HUES48 (cell line): ENCODE measurements at regions not wholly inside any gene's neighbourhood (a gene's known extent, or its start where the extent isn't known, plus 50 kb on each side); places are given as distances from the start of the nearest gene placed in this dataset.

ENCODE experiments used
- H3K27ac ChIP-seq: one replicate; pipeline ENCODE4 v1.7.0; 2013; ENCODE audit warnings: low read depth, low read length, inconsistent platforms
- H3K27me3 ChIP-seq: 2 replicates; pipeline ENCODE4 v1.6.1; 2013; ENCODE audit warnings: mild to moderate bottlenecking, low read length; ENCODE audit not compliant: control insufficient read depth, insufficient read depth
- H3K36me3 ChIP-seq: 2 replicates; pipeline ENCODE4 v1.6.1; 2013; ENCODE audit warnings: low read length; ENCODE audit not compliant: control insufficient read depth, insufficient read depth
- H3K4me1 ChIP-seq: 2 replicates; pipeline ENCODE4 v1.6.1; 2013; ENCODE audit warnings: mild to moderate bottlenecking, low read length; ENCODE audit not compliant: control insufficient read depth, insufficient read depth
- H3K4me3 ChIP-seq: 2 replicates; pipeline ENCODE4 v1.5.1; 2013; ENCODE audit warnings: mild to moderate bottlenecking, low read depth, low read length
- H3K9ac ChIP-seq: 2 replicates; pipeline ENCODE4 v1.6.1; 2013; ENCODE audit warnings: mild to moderate bottlenecking, low read depth, low read length, moderate library complexity
- H3K9me3 ChIP-seq: 2 replicates; pipeline ENCODE4 v1.6.1; 2013; ENCODE audit warnings: low read length; ENCODE audit not compliant: control insufficient read depth, insufficient read depth

DNA sequence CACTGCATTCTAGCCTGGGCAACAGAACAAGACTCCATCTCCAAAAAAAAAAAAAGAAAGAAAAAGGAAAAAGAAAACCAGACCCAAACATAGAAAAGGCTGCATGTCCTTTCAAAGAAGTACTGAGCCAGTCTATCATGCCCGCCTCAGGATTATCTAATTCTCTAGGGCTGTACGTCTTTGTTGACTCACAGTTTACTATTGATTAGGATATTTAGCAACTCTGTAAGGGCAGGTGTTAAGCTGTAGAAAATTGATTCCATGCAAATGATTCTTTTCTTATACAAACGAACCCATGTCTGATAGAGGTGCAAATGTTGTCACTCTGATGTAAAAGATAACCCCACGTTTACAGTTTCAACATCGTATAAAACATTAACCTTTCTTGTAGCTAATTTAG, 209.0 kb downstream of the TTLL2 start:
- H3K4me3 ChIP-seq = no peak overlapping the region
- peaks cover 30% of the 10 kb centered on the region for H3K27me3 ChIP-seq

DNA sequence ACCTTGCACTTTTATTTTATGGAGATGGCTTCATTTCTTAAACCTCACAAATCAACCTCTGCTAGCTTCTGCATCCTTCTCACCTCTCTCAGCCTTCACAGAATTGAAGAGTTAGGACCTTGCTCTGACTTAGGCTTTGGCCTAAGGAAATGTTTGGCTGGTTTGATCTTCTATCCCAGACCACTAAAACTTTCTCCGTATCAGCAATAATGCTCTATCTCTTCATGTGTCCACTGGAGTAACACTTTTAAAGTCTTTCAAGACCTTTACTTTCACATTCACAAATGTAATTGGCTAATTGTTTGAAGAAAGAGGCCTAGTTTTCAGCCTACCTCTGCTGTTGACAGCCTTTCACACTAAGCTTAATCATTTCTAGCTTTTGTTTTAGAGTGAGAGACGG, 212.9 kb downstream of the TTLL2 start:
- Histone ChIP-seq H3K27ac (no peak overlapping the region), H3K4me3 (no peak overlapping the region), H3K9ac (no peak overlapping the region), H3K9me3 (no peaks in the 10 kb centered on the region), H3K36me3 (no peaks in the 10 kb centered on the region), H3K4me1 (peaks cover 5% of the 10 kb centered on the region; the same call in 1 of the 2 replicates), H3K27me3 (no peaks in the 10 kb centered on the region)

More for the DNA sequence above, 209.0 kb downstream of the TTLL2 start:
- no peaks in the 10 kb centered on the region for H3K9me3 ChIP-seq
- H3K4me1 ChIP-seq = peaks cover 11% of the 10 kb centered on the region; the same call in 1 of the 2 replicates
- no peaks in the 10 kb centered on the region for H3K36me3 ChIP-seq
- no peak overlapping the region for H3K27ac ChIP-seq
- no peak overlapping the region for H3K9ac ChIP-seq

DNA sequence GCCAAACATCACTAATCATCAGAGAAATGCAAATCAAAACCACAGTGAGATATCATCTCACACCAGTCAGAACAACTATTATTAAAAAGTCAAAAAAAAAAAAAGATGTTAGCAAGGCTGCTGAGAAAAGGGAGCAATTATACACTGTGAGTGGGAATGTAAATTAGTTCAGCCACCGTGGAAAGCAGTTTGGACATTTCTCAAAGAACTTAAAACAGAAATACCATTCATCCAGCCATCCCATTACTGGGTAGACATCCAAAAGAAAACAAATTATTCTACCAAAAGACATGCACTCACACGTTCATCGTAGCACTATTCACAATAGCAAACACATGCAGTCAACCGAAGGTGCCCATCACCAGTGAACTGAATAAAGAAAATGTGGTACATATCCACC, 213.9 kb downstream of the TTLL2 start:
- Histone ChIP-seq H3K4me1 (no peaks in the 10 kb centered on the region; the same call in 1 of the 2 replicates), H3K36me3 (no peaks in the 10 kb centered on the region), H3K27ac (no peak overlapping the region), H3K27me3 (no peaks in the 10 kb centered on the region), H3K4me3 (no peak overlapping the region), H3K9ac (no peak overlapping the region), H3K9me3 (no peaks in the 10 kb centered on the region)

DNA sequence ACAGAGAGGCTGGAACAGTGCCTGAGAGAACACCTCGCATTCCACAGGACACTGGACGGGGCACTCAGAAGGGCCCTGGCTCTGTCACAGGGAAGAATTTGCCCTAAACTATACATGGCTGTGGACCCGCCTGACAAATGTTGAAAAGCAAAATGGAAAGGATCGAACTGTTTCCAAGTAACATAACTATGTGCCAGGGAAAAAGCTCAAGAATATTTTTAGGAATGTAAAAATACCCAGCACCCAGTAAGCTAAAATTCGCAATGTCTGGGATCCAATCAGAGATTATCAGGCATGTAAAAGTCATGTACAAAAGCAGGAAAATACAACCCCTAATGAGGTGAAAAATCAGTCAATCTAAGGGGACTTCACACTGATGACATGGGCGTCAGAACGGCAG, 215.9 kb downstream of the TTLL2 start:
- H3K27me3 ChIP-seq = no peaks in the 10 kb centered on the region
- no peaks in the 10 kb centered on the region for H3K36me3 ChIP-seq
- H3K27ac ChIP-seq = no peak overlapping the region
- H3K4me1 ChIP-seq = no peaks in the 10 kb centered on the region
- no peak overlapping the region for H3K9ac ChIP-seq
- H3K4me3 ChIP-seq = no peak overlapping the region
- H3K9me3 ChIP-seq = no peaks in the 10 kb centered on the region

DNA sequence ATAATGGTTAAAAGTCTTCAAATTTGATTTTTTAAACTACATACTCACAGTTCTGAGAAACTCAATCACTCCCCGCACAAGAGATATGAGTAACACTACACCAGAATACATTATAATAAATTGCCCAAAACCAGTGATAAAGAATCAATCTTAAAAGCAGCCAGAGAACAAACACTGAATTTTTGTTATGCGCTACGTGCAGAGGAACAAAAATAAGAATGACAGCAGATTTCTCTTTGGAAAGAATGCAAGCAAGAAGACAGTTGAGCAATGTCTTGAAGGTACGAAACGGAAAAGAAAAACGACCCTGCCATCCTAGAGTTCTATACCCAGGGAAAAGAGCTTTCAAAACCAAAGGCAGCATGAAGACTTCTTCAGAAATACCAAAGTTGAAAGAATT, 216.7 kb downstream of the TTLL2 start:
- Histone ChIP-seq H3K27ac (no peak overlapping the region), H3K4me3 (no peak overlapping the region), H3K4me1 (no peaks in the 10 kb centered on the region), H3K36me3 (no peaks in the 10 kb centered on the region), H3K9me3 (no peaks in the 10 kb centered on the region), H3K9ac (no peak overlapping the region), H3K27me3 (no peaks in the 10 kb centered on the region)

DNA sequence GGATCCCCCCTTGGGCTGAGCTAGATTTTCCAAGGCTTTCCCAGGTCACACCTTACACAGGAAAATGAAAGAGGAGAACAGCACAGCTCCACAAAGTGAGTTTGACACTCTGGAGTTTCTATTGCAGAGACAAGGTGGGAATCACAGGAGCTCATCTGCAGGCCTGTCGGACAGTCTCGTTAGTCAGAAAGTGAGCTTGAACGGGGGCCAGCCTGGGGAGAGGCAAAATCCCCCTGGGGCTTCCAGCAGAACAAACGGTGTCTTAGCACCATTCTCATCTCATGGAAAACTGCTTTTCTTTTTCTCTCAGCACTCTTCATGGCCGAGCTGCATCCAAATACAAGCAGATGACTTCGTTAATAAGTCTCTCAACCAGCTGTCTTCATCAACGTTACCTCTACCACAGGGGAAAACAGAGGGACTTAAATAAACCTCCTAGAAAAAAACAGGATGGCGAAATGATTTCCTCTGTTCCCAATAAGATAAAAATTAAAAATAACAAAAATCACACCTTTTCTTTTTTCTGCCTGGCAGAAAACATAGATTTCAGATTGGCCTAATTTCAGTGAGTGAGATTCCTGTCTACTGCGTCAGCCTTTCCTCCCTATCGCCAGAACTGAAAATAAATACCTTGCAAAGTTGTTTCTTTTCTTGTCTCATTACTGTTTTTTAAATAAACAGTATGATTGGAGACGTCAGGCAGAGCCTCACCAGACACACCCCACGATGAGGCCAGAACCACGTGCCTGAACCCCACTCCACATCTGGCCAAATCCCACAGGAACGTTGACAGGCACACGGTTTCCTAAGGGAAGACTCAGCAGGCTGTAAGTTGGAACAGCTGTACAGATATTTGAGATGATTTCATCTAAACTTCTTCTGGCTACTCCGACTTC, 219.0 kb downstream of the TTLL2 start:
- Histone ChIP-seq H3K27me3 (no peaks in the 10 kb centered on the region), H3K9ac (no peak overlapping the region), H3K4me3 (no peak overlapping the region), H3K27ac (no peak overlapping the region), H3K4me1 (no peaks in the 10 kb centered on the region), H3K9me3 (no peaks in the 10 kb centered on the region), H3K36me3 (no peaks in the 10 kb centered on the region)

DNA sequence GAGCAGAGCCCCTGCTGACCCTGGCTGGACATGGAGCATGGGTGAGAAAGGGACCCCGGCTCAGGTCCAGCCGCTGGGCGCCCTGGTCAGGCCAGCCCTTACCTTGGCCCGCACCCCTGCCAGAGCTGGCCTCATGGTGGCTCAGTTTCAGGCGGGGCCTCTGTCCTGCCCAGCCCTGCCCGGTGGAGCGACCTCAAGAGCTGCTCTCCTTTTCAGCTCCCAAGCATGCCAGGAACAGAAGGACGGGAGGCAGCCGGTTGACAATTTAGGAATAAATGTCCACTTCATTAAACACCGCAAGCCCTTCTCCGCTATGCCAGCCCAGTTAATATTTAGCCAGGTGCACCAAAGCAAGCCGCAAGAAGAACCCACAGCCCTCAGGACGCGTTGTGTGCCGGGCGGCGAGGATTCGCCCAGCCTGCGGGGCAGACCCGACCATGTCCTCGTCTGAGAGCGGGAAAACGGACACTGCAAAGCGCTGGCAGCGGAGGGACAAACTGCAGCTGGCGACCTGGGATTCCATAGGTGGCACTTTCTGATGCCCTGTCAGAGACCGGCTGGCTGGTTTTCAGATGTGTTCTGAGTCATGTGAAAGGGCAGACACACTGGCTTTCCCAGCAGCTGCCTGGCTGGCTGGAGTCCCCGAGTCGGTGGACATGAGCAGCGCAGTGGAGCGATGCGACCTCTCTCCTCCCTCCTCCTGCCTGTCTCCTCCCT, 221.9 kb downstream of the TTLL2 start:
- Histone ChIP-seq H3K4me1 (no peaks in the 10 kb centered on the region), H3K4me3 (no peak overlapping the region), H3K9ac (no peak overlapping the region), H3K27ac (no peak overlapping the region), H3K27me3 (no peaks in the 10 kb centered on the region), H3K9me3 (no peaks in the 10 kb centered on the region), H3K36me3 (no peaks in the 10 kb centered on the region)

DNA sequence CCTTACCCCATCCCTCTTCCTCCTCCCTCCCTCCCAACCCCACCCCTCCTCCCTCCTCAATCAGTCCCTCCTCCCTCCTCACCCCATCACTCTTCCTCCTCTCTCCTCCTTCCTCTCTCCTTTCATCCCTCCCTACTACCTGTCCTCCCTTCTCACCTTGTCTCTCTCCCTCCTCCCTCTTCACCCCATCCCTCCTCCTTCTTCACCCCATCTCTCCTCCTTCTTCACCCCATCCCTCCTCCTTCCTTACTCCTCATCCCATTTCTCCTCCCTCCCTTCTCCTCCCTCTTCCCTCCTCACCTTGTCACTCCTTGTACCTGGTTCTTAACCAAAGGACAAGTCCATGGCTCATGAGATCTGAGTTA, 222.4 kb downstream of the TTLL2 start:
- no peak overlapping the region for H3K27ac ChIP-seq
- H3K9ac ChIP-seq = no peak overlapping the region
- no peaks in the 10 kb centered on the region for H3K4me1 ChIP-seq
- no peaks in the 10 kb centered on the region for H3K9me3 ChIP-seq
- H3K27me3 ChIP-seq = no peaks in the 10 kb centered on the region
- H3K36me3 ChIP-seq = no peaks in the 10 kb centered on the region
- no peak overlapping the region for H3K4me3 ChIP-seq

DNA sequence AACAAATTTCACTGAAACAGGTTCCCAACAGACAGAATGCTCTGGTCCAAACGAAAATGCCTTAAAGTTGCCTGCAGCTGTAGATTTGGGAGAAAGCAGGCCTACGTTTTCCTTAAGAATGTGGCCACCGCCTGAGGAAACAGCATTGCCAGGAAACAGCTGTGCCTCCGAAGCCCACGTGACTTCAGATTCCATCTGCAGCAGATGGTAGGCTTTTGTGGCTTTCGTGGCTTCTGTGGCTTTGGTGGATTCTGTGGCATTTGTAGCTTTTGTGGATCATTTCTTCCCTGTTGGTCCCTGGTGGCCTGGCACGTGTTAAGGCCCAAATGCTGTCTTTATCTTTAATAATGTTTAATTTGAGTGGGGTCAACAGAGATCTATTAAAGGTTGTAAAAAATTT, 222.9 kb downstream of the TTLL2 start:
- H3K9ac ChIP-seq = no peak overlapping the region
- no peak overlapping the region for H3K4me3 ChIP-seq
- no peaks in the 10 kb centered on the region for H3K27me3 ChIP-seq
- no peaks in the 10 kb centered on the region for H3K36me3 ChIP-seq
- no peaks in the 10 kb centered on the region for H3K9me3 ChIP-seq
- H3K27ac ChIP-seq = no peak overlapping the region
- no peaks in the 10 kb centered on the region for H3K4me1 ChIP-seq

DNA sequence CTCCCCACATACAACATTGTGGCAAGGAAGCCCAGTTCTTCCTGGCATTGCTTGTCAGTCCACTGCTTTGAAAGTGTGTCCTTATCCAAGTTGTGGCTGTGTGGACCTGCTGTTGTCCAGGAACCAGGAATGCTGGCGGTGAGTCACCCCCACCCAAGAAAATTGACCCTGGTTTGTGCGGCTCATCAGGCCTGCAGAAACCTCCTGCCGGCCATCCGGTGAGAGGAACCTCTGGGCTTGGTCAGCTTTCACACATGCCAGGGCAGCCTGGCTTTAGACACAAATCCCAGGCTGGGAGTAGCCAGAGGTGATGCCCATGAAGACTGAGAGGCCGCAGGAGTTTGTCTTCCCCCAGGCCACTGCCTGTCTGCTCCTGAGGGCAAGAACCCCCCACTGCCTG, 223.6 kb downstream of the TTLL2 start:
- H3K27me3 ChIP-seq = no peaks in the 10 kb centered on the region
- H3K9ac ChIP-seq = no peak overlapping the region
- H3K9me3 ChIP-seq = no peaks in the 10 kb centered on the region
- H3K4me1 ChIP-seq = no peaks in the 10 kb centered on the region
- H3K27ac ChIP-seq = no peak overlapping the region
- no peaks in the 10 kb centered on the region for H3K36me3 ChIP-seq
- no peak overlapping the region for H3K4me3 ChIP-seq

DNA sequence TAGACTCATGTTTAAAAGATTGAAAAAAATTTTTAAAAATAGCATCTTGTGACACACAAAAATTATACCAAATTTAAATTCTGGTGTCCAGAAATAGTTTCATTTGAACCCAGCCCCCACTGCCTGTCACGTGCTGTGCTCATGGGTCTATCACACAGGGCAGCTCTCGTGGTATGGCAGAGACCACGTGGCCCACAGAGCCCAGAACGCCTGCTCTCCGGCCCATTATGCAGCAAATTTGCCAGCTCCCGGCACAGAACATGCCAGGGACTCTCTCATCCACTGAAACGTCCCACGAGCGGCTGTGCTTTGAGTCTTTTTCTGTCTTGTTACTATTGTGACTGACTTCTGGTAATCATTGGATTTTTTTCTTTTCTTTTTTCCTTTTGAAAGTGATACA, 224.3 kb downstream of the TTLL2 start:
- H3K27me3 ChIP-seq = no peaks in the 10 kb centered on the region
- H3K4me3 ChIP-seq = no peak overlapping the region
- H3K4me1 ChIP-seq = no peaks in the 10 kb centered on the region
- no peak overlapping the region for H3K9ac ChIP-seq
- no peaks in the 10 kb centered on the region for H3K9me3 ChIP-seq
- H3K27ac ChIP-seq = no peak overlapping the region
- H3K36me3 ChIP-seq = no peaks in the 10 kb centered on the region
